ENCODE measurements at regions not wholly inside any gene's neighbourhood (a gene's known extent, or its start where the extent isn't known, plus 50 kb on each side); places are given as distances from the start of the nearest gene placed in this dataset.

DNA sequence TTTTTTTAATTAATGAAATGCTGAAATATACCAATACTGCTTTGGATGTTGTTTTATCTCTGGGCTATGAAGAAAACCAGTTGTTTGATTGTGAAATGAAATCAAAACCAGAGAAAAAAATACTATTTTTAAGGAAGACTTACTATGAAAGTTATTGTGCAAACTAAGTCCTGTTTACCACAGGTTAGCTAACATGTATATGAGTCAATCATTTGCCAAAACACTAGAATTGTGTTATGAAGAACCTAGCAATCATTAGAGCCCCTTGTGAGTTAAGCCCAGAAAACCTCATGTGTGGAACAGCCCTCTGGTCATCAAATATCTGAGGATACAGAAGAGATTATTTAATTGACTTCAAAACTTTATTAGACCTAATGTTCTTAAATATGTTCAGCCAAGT lies 83.7 kb downstream of the FAT3 start:
- Histone ChIP-seq H3K79me2 (replicated peaks; ENCODE audit: insufficient read depth, low read length) (peaks cover 6% of the 10 kb centered on the region), H3K9me2 (ENCODE audit: insufficient read depth, low read length) (no peaks in the 10 kb centered on the region), H3K27me3 (ENCODE audit: insufficient read depth, low read depth, low read length) (no peaks in the 10 kb centered on the region), H3K36me3 (ENCODE audit: insufficient read depth, low read length) (no peaks in the 10 kb centered on the region), H3K4me3 (ENCODE audit: low read length) (no peak overlapping the region), H3K9me3 (ENCODE audit: low read length) (no peaks in the 10 kb centered on the region), H4K20me1 (ENCODE audit: insufficient read depth) (no peaks in the 10 kb centered on the region), H3K27ac (ENCODE audit: low read length) (no peak overlapping the region), H3K4me2 (ENCODE audit: low read length) (no peak overlapping the region), H2AFZ (ENCODE audit: low read depth, low read length) (no peak overlapping the region), H3F3A (ENCODE audit: insufficient read depth, low read length, poor library complexity, severe bottlenecking) (no peaks in the 10 kb centered on the region), H3K9ac (ENCODE audit: low read length) (no peak overlapping the region)
- TF ChIP-seq EP300 (conservative IDR thresholded peaks at IDR 0.05; ENCODE audit: poor library complexity, severe bottlenecking) (no peak), RAD21 (conservative IDR thresholded peaks at IDR 0.05) (no peak), TAF1 (IDR thresholded peaks at IDR 0.05; ENCODE audit: low read depth) (no peak), CTCF (IDR thresholded peaks at IDR 0.05; ENCODE audit: poor library complexity, severe bottlenecking) (no peak), MXI1 (conservative IDR thresholded peaks at IDR 0.05; ENCODE audit: poor library complexity, severe bottlenecking) (no peak), EZH2 (IDR thresholded peaks at IDR 0.05; ENCODE audit: borderline replicate concordance, insufficient read depth, low read length, poor library complexity, severe bottlenecking) (no peak), POLR2AphosphoS5 (IDR thresholded peaks at IDR 0.05) (no peak), SMC3 (conservative IDR thresholded peaks at IDR 0.05; ENCODE audit: poor library complexity) (no peak)
- TF ChIP-seq, protein P1, sequence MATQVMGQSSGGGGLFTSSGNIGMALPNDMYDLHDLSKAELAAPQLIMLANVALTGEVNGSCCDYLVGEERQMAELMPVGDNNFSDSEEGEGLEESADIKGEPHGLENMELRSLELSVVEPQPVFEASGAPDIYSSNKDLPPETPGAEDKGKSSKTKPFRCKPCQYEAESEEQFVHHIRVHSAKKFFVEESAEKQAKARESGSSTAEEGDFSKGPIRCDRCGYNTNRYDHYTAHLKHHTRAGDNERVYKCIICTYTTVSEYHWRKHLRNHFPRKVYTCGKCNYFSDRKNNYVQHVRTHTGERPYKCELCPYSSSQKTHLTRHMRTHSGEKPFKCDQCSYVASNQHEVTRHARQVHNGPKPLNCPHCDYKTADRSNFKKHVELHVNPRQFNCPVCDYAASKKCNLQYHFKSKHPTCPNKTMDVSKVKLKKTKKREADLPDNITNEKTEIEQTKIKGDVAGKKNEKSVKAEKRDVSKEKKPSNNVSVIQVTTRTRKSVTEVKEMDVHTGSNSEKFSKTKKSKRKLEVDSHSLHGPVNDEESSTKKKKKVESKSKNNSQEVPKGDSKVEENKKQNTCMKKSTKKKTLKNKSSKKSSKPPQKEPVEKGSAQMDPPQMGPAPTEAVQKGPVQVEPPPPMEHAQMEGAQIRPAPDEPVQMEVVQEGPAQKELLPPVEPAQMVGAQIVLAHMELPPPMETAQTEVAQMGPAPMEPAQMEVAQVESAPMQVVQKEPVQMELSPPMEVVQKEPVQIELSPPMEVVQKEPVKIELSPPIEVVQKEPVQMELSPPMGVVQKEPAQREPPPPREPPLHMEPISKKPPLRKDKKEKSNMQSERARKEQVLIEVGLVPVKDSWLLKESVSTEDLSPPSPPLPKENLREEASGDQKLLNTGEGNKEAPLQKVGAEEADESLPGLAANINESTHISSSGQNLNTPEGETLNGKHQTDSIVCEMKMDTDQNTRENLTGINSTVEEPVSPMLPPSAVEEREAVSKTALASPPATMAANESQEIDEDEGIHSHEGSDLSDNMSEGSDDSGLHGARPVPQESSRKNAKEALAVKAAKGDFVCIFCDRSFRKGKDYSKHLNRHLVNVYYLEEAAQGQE (IDR thresholded peaks at IDR 0.05; ENCODE audit: borderline replicate concordance), result no peak

DNA sequence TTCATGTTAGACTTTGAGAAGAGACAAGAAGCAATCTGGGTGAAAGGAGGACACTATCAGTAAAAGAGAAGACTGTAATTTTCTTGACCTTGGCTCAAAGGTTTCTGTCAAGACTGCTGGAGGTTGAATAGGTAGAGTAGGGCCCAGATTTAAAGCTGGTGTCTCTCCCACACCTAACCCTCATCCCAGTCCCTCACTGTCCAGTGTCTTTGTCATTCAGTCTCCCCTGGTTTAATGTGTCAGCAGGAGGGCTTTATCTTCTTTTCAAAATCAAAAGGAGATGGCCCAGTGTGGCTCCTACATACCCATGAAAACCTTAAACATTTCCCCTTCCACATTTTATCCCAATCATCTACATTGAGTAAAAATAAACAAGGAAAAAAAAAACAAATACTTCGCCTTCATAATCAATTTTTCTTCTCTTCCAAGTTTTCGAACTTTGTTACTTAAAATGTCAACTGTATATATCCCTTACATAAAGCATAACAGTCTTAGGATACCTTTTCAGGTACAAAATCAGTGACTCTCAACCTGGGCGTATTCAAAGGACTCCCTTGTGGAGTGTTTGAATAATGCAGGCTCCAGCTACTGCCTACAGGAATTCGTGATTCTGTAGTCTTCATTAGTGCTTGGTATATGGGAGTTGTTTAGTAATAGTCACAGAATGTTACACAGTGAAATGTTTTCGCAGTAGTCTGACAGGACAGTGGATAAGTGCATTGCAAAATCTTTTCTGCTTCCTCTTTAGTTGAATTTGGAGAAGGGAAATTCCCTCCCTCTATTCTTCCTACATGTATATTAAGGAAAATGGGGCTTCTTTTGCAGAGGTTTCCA lies 87.2 kb downstream of the FAT3 start:
- TF ChIP-seq CTCF (IDR thresholded peaks at IDR 0.05; ENCODE audit: poor library complexity, severe bottlenecking), result peak; percentile 9
- no peak for TF ChIP-seq SMC3 (conservative IDR thresholded peaks at IDR 0.05; ENCODE audit: poor library complexity)
- Histone ChIP-seq H3K9me3 (ENCODE audit: low read length) (no peaks in the 10 kb centered on the region), H4K20me1 (ENCODE audit: insufficient read depth) (no peaks in the 10 kb centered on the region), H3K27me3 (ENCODE audit: insufficient read depth, low read depth, low read length) (no peaks in the 10 kb centered on the region), H3K27ac (ENCODE audit: low read length) (no peak overlapping the region), H3K79me2 (replicated peaks; ENCODE audit: insufficient read depth, low read length) (peaks cover 6% of the 10 kb centered on the region), H3K4me3 (ENCODE audit: low read length) (no peak overlapping the region), H3K9ac (ENCODE audit: low read length) (no peak overlapping the region), H3K9me2 (ENCODE audit: insufficient read depth, low read length) (no peaks in the 10 kb centered on the region), H3F3A (ENCODE audit: insufficient read depth, low read length, poor library complexity, severe bottlenecking) (no peaks in the 10 kb centered on the region), H3K36me3 (ENCODE audit: insufficient read depth, low read length) (no peaks in the 10 kb centered on the region), H2AFZ (ENCODE audit: low read depth, low read length) (no peak overlapping the region), H3K4me2 (ENCODE audit: low read length) (no peak overlapping the region)

Data from neural cell (in vitro differentiated cells).